ENCODE measurements at regions not wholly inside any gene's neighbourhood (a gene's known extent, or its start where the extent isn't known, plus 50 kb on each side); places are given as distances from the start of the nearest gene placed in this dataset.

- Mint-ChIP-seq H3K4me3 (ENCODE audit: low read depth) (peak overlapping the region; percentile 51), H3K27me3 (no peaks in the 10 kb centered on the region), H3K9me3 (ENCODE audit: low read depth) (peaks cover 4% of the 10 kb centered on the region), H3K27ac (peak overlapping the region; percentile 75), H3K4me1 (ENCODE audit: low read depth) (peaks cover 14% of the 10 kb centered on the region), H3K36me3 (ENCODE audit: insufficient read depth) (peaks cover 12% of the 10 kb centered on the region)
- DNase-seq (ENCODE audit: low spot score, unreplicated experiment): no peak
- TF ChIP-seq CTCF (IDR thresholded peaks at IDR 0.05; ENCODE audit: unreplicated experiment): no peak
Observed at GRCh38 chr1:157279138-157279801, 141.1 kb upstream of the ETV3 start.

GRCh38 chr1:157278383-157279137 lies 140.4 kb upstream of the ETV3 start:
- DNase-seq (ENCODE audit: low spot score, unreplicated experiment): no peak
- no peaks in the 10 kb centered on the region for H3K27me3 Mint-ChIP-seq
- peak overlapping the region; percentile 51 for H3K4me3 Mint-ChIP-seq (ENCODE audit: low read depth)
- no peak for TF ChIP-seq CTCF (IDR thresholded peaks at IDR 0.05; ENCODE audit: unreplicated experiment)
- peaks cover 12% of the 10 kb centered on the region for H3K36me3 Mint-ChIP-seq (ENCODE audit: insufficient read depth)
- H3K27ac Mint-ChIP-seq: peak overlapping the region; percentile 75
- H3K9me3 Mint-ChIP-seq (ENCODE audit: low read depth): peaks cover 4% of the 10 kb centered on the region
- H3K4me1 Mint-ChIP-seq (ENCODE audit: low read depth): peaks cover 14% of the 10 kb centered on the region

- DNase-seq (ENCODE audit: low spot score, unreplicated experiment): no peak
- H3K27ac Mint-ChIP-seq: no peak overlapping the region
- peaks cover 10% of the 10 kb centered on the region for H3K36me3 Mint-ChIP-seq (ENCODE audit: insufficient read depth)
- no peak for TF ChIP-seq CTCF (IDR thresholded peaks at IDR 0.05; ENCODE audit: unreplicated experiment)
- no peak overlapping the region for H3K4me3 Mint-ChIP-seq (ENCODE audit: low read depth)
- peaks cover 14% of the 10 kb centered on the region for H3K4me1 Mint-ChIP-seq (ENCODE audit: low read depth)
- H3K27me3 Mint-ChIP-seq: no peaks in the 10 kb centered on the region
- peaks cover 2% of the 10 kb centered on the region for H3K9me3 Mint-ChIP-seq (ENCODE audit: low read depth)
Observed at GRCh38 chr1:157277913-157278312, 139.7 kb upstream of the ETV3 start.

- no peak overlapping the region for H3K4me3 Mint-ChIP-seq (ENCODE audit: low read depth)
- peaks cover 4% of the 10 kb centered on the region for H3K36me3 Mint-ChIP-seq (ENCODE audit: insufficient read depth)
- no peaks in the 10 kb centered on the region for H3K27me3 Mint-ChIP-seq
- no peak for TF ChIP-seq CTCF (IDR thresholded peaks at IDR 0.05; ENCODE audit: unreplicated experiment)
- peaks cover 14% of the 10 kb centered on the region for H3K4me1 Mint-ChIP-seq (ENCODE audit: low read depth)
- no peak overlapping the region for H3K27ac Mint-ChIP-seq
- no peak for DNase-seq (ENCODE audit: low spot score, unreplicated experiment)
- H3K9me3 Mint-ChIP-seq (ENCODE audit: low read depth): no peaks in the 10 kb centered on the region
Observed at GRCh38 chr1:157277281-157277680, 139.1 kb upstream of the ETV3 start.

- Mint-ChIP-seq H3K4me3 (ENCODE audit: low read depth) (no peak overlapping the region), H3K27me3 (no peaks in the 10 kb centered on the region), H3K9me3 (ENCODE audit: low read depth) (no peaks in the 10 kb centered on the region), H3K36me3 (ENCODE audit: insufficient read depth) (peaks cover 2% of the 10 kb centered on the region), H3K4me1 (ENCODE audit: low read depth) (peaks cover 19% of the 10 kb centered on the region), H3K27ac (no peak overlapping the region)
- no peak for DNase-seq (ENCODE audit: low spot score, unreplicated experiment)
- TF ChIP-seq CTCF (IDR thresholded peaks at IDR 0.05; ENCODE audit: unreplicated experiment): no peak
Observed at GRCh38 chr1:157274698-157275534, 136.7 kb upstream of the ETV3 start.

All from progenitor cell of endocrine pancreas (in vitro differentiated cells).